Uterus (tissue), 2 donors: ENCODE measurements at regions not wholly inside any gene's neighbourhood (a gene's known extent, or its start where the extent isn't known, plus 50 kb on each side); places are given as distances from the start of the nearest gene placed in this dataset.

ENCODE experiments used
- POLR2A ChIP-seq, 2 donors: fragments of 450-650 bp; IDR thresholded peaks; one replicate each; pipeline ENCODE4 v1.6.1; 2016; ENCODE audit warnings: antibody characterized with exemption in 2 of 2, mild to moderate bottlenecking in 1 of 2, moderate library complexity in 1 of 2
- TF ChIP-seq, protein P1 (sequence below), 4 experiments: fragments of 200-600 bp in 2 of 4; fragments of 450-650 bp in 2 of 4; sonication (generic) in 2 of 4; IDR thresholded peaks; one replicate each; pipeline ENCODE4 v1.5.1; 2016 to 2019; ENCODE audit warnings: antibody characterized with exemption in 4 of 4, mild to moderate bottlenecking in 2 of 4, moderate library complexity in 1 of 4

DNA sequence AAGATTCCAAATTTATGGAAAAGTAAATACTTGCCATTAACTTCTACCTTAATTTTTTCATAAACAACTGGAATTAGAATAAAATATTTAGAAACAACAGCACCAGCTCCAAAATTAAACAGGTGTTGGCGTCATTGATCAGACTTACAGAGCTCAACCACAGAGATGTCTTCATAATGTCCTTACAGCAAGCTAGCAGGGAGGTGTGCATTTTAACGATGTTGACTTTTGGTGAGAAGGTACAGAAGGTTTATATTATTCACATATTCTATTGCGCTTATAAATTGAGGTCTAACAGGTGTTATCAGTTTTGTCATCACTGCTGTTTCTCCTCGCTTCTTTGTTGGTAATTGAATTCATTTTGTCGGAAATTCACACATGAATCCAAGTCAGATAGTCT, 226.2 kb upstream of the CA10 start:
- TF ChIP-seq, protein P1, sequence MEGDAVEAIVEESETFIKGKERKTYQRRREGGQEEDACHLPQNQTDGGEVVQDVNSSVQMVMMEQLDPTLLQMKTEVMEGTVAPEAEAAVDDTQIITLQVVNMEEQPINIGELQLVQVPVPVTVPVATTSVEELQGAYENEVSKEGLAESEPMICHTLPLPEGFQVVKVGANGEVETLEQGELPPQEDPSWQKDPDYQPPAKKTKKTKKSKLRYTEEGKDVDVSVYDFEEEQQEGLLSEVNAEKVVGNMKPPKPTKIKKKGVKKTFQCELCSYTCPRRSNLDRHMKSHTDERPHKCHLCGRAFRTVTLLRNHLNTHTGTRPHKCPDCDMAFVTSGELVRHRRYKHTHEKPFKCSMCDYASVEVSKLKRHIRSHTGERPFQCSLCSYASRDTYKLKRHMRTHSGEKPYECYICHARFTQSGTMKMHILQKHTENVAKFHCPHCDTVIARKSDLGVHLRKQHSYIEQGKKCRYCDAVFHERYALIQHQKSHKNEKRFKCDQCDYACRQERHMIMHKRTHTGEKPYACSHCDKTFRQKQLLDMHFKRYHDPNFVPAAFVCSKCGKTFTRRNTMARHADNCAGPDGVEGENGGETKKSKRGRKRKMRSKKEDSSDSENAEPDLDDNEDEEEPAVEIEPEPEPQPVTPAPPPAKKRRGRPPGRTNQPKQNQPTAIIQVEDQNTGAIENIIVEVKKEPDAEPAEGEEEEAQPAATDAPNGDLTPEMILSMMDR (IDR thresholded peaks at IDR 0.05): no peak
- no peak for TF ChIP-seq POLR2A (IDR thresholded peaks at IDR 0.05)
